ENCODE measurements at regions not wholly inside any gene's neighbourhood (a gene's known extent, or its start where the extent isn't known, plus 50 kb on each side); places are given as distances from the start of the nearest gene placed in this dataset.
"Not testable (repeated sequence)": the region's sequence is repeated elsewhere in the genome, so short reads cannot be mapped to it uniquely, and the experiment has no call there.

- ATAC-seq (replicated peaks in 1 of 4) (no peak), DNase-seq (no peak)
- Mint-ChIP-seq H3K27me3 (no peaks in the 10 kb centered on the region), H3K4me1 (peaks cover 0 to 6% (median 6%) of the 10 kb centered on the region in 3 donors), H3K27ac (no peak overlapping the region), H3K4me3 (no peak overlapping the region), H3K9me3 (peaks cover 14 to 28% (median 27%) of the 10 kb centered on the region in 3 donors), H3K36me3 (no peaks in the 10 kb centered on the region)
- Histone ChIP-seq H3K4me3 (ENCODE audit: control insufficient read depth in 1 of 2, extremely low read depth in 1 of 2, low read length in 1 of 2) (no peak overlapping the region), H3K9me3 (no peaks in the 10 kb centered on the region), H3K27me3 (replicated peaks in 1 of 2; ENCODE audit: control insufficient read depth in 2 of 2, extremely low read depth in 1 of 2, insufficient read depth in 2 of 2, low read length in 1 of 2) (no peaks in the 10 kb centered on the region), H3K27ac (ENCODE audit: low read length) (no peak overlapping the region), H3K4me1 (ENCODE audit: control insufficient read depth in 1 of 2, extremely low read depth in 1 of 2, insufficient read depth in 2 of 2, low read length in 2 of 2) (peaks cover 0 to 5% of the 10 kb centered on the region in 2 experiments), H3K36me3 (ENCODE audit: control insufficient read depth in 2 of 2, extremely low read depth in 1 of 2, insufficient read depth in 1 of 2, low read length in 1 of 2) (no peaks in the 10 kb centered on the region)
- ChIA-PET POLR2A (no interaction called here), CTCF (no interaction called here)
- 100% methylated on average over 1 of the region's 3 CpGs for WGBS (ENCODE audit: insufficient coverage)
Measured at GRCh38 chr7:67923286-67923685, 926.7 kb downstream of the TYW1 start.

- Mint-ChIP-seq H3K36me3 (no peaks in the 10 kb centered on the region), H3K4me3 (no peak overlapping the region), H3K27ac (no peak overlapping the region), H3K4me1 (no peaks in the 10 kb centered on the region), H3K27me3 (no peaks in the 10 kb centered on the region), H3K9me3 (peaks cover 16 to 28% (median 20%) of the 10 kb centered on the region in 3 donors)
- DNase-seq (no peak), ATAC-seq (replicated peaks in 1 of 4) (no peak)
- Histone ChIP-seq H3K4me3 (ENCODE audit: control insufficient read depth in 1 of 2, extremely low read depth in 1 of 2, low read length in 1 of 2) (no peak overlapping the region), H3K4me1 (ENCODE audit: control insufficient read depth in 1 of 2, extremely low read depth in 1 of 2, insufficient read depth in 2 of 2, low read length in 2 of 2) (no peaks in the 10 kb centered on the region), H3K27me3 (replicated peaks in 1 of 2; ENCODE audit: control insufficient read depth in 2 of 2, extremely low read depth in 1 of 2, insufficient read depth in 2 of 2, low read length in 1 of 2) (no peaks in the 10 kb centered on the region), H3K36me3 (ENCODE audit: control insufficient read depth in 2 of 2, extremely low read depth in 1 of 2, insufficient read depth in 1 of 2, low read length in 1 of 2) (no peaks in the 10 kb centered on the region), H3K9me3 (no peaks in the 10 kb centered on the region), H3K27ac (ENCODE audit: low read length) (no peak overlapping the region)
- POLR2A ChIA-PET, result no interaction called here
- WGBS (ENCODE audit: insufficient coverage), result 91% methylated on average over 3 of the region's 5 CpGs
- CTCF ChIA-PET, result no interaction called here
Measured at GRCh38 chr7:67928141-67928540, 931.5 kb downstream of the TYW1 start.

- DNase-seq; H3K9me3 ChIP-seq; H3K27me3 ChIP-seq (replicated peaks in 1 of 2; ENCODE audit: control insufficient read depth in 2 of 2, extremely low read depth in 1 of 2, insufficient read depth in 2 of 2, low read length in 1 of 2); H3K36me3 Mint-ChIP-seq; H3K27ac Mint-ChIP-seq; ATAC-seq (replicated peaks in 1 of 4); H3K27ac ChIP-seq (ENCODE audit: low read length); POLR2A ChIA-PET; H3K4me3 ChIP-seq (ENCODE audit: control insufficient read depth in 1 of 2, extremely low read depth in 1 of 2, low read length in 1 of 2); H3K4me1 Mint-ChIP-seq; H3K4me1 ChIP-seq (ENCODE audit: control insufficient read depth in 1 of 2, extremely low read depth in 1 of 2, insufficient read depth in 2 of 2, low read length in 2 of 2); H3K4me3 Mint-ChIP-seq; H3K27me3 Mint-ChIP-seq; H3K36me3 ChIP-seq (ENCODE audit: control insufficient read depth in 2 of 2, extremely low read depth in 1 of 2, insufficient read depth in 1 of 2, low read length in 1 of 2); CTCF ChIA-PET: not testable (repeated sequence)
- WGBS (ENCODE audit: insufficient coverage), result no CpG with 5 or more reads among the region's 8 CpGs
- H3K9me3 Mint-ChIP-seq, result peaks cover 3 to 11% (median 10%) of the 10 kb centered on the region in 3 donors
Measured at GRCh38 chr7:67936447-67936846, 939.8 kb downstream of the TYW1 start.

GRCh38 chr7:67940400-67940799 is 943.8 kb downstream of the TYW1 start:
- no peaks in the 10 kb centered on the region for H3K36me3 ChIP-seq (ENCODE audit: control insufficient read depth in 2 of 2, extremely low read depth in 1 of 2, insufficient read depth in 1 of 2, low read length in 1 of 2)
- ATAC-seq (replicated peaks in 1 of 4), result no peak
- no peak for DNase-seq
- no peaks in the 10 kb centered on the region for H3K4me1 ChIP-seq (ENCODE audit: control insufficient read depth in 1 of 2, extremely low read depth in 1 of 2, insufficient read depth in 2 of 2, low read length in 2 of 2)
- Mint-ChIP-seq H3K9me3 (peaks cover 5 to 9% (median 9%) of the 10 kb centered on the region in 3 donors), H3K4me1 (no peaks in the 10 kb centered on the region), H3K4me3 (no peak overlapping the region), H3K27ac (no peak overlapping the region), H3K36me3 (no peaks in the 10 kb centered on the region), H3K27me3 (no peaks in the 10 kb centered on the region)
- no peak overlapping the region for H3K27ac ChIP-seq (ENCODE audit: low read length)
- 93% methylated on average over 3 of the region's 13 CpGs for WGBS (ENCODE audit: insufficient coverage)
- H3K4me3 ChIP-seq (ENCODE audit: control insufficient read depth in 1 of 2, extremely low read depth in 1 of 2, low read length in 1 of 2), result no peak overlapping the region
- no peaks in the 10 kb centered on the region for H3K9me3 ChIP-seq
- H3K27me3 ChIP-seq (replicated peaks in 1 of 2; ENCODE audit: control insufficient read depth in 2 of 2, extremely low read depth in 1 of 2, insufficient read depth in 2 of 2, low read length in 1 of 2), result no peaks in the 10 kb centered on the region
- ChIA-PET CTCF (no interaction called here), POLR2A (no interaction called here)

- H3K27me3 Mint-ChIP-seq, result no peaks in the 10 kb centered on the region
- H3K4me1 ChIP-seq (ENCODE audit: control insufficient read depth in 1 of 2, extremely low read depth in 1 of 2, insufficient read depth in 2 of 2, low read length in 2 of 2), result no peaks in the 10 kb centered on the region
- CTCF ChIA-PET, result no interaction called here
- H3K4me1 Mint-ChIP-seq, result no peaks in the 10 kb centered on the region
- POLR2A ChIA-PET, result no interaction called here
- H3K36me3 ChIP-seq (ENCODE audit: control insufficient read depth in 2 of 2, extremely low read depth in 1 of 2, insufficient read depth in 1 of 2, low read length in 1 of 2), result no peaks in the 10 kb centered on the region
- H3K4me3 Mint-ChIP-seq, result no peak overlapping the region
- 33% methylated on average over 1 of the region's 2 CpGs for WGBS (ENCODE audit: insufficient coverage)
- H3K27ac ChIP-seq (ENCODE audit: low read length), result no peak overlapping the region
- no peaks in the 10 kb centered on the region for H3K36me3 Mint-ChIP-seq
- no peaks in the 10 kb centered on the region for H3K27me3 ChIP-seq (replicated peaks in 1 of 2; ENCODE audit: control insufficient read depth in 2 of 2, extremely low read depth in 1 of 2, insufficient read depth in 2 of 2, low read length in 1 of 2)
- ATAC-seq (replicated peaks in 1 of 4) (no peak), DNase-seq (no peak)
- H3K4me3 ChIP-seq (ENCODE audit: control insufficient read depth in 1 of 2, extremely low read depth in 1 of 2, low read length in 1 of 2), result no peak overlapping the region
- H3K27ac Mint-ChIP-seq, result no peak overlapping the region
- H3K9me3 Mint-ChIP-seq, result peaks cover 5 to 20% (median 15%) of the 10 kb centered on the region in 3 donors
- no peaks in the 10 kb centered on the region for H3K9me3 ChIP-seq
Measured at GRCh38 chr7:67947191-67947590, 950.6 kb downstream of the TYW1 start.

- H3K36me3 Mint-ChIP-seq, result no peaks in the 10 kb centered on the region
- H3K4me1 Mint-ChIP-seq, result no peaks in the 10 kb centered on the region
- no peaks in the 10 kb centered on the region for H3K27me3 Mint-ChIP-seq
- DNase-seq (no peak), ATAC-seq (replicated peaks in 1 of 4) (no peak)
- WGBS (ENCODE audit: insufficient coverage), result 86% methylated on average over 1 of the region's 5 CpGs
- no peaks in the 10 kb centered on the region for H3K4me1 ChIP-seq (ENCODE audit: control insufficient read depth in 1 of 2, extremely low read depth in 1 of 2, insufficient read depth in 2 of 2, low read length in 2 of 2)
- no peaks in the 10 kb centered on the region for H3K9me3 ChIP-seq
- H3K4me3 ChIP-seq (ENCODE audit: control insufficient read depth in 1 of 2, extremely low read depth in 1 of 2, low read length in 1 of 2), result no peak overlapping the region
- H3K27ac Mint-ChIP-seq, result no peak overlapping the region
- H3K36me3 ChIP-seq (ENCODE audit: control insufficient read depth in 2 of 2, extremely low read depth in 1 of 2, insufficient read depth in 1 of 2, low read length in 1 of 2), result no peaks in the 10 kb centered on the region
- ChIA-PET CTCF (no interaction called here), POLR2A (no interaction called here)
- H3K9me3 Mint-ChIP-seq, result peaks cover 5 to 19% (median 13%) of the 10 kb centered on the region in 3 donors
- H3K27ac ChIP-seq (ENCODE audit: low read length), result no peak overlapping the region
- no peak overlapping the region for H3K4me3 Mint-ChIP-seq
- H3K27me3 ChIP-seq (replicated peaks in 1 of 2; ENCODE audit: control insufficient read depth in 2 of 2, extremely low read depth in 1 of 2, insufficient read depth in 2 of 2, low read length in 1 of 2), result no peaks in the 10 kb centered on the region
Measured at GRCh38 chr7:67947646-67948045, 951.0 kb downstream of the TYW1 start.

GRCh38 chr7:67950321-67951083 is 953.9 kb downstream of the TYW1 start:
- H3K27me3 Mint-ChIP-seq, result no peaks in the 10 kb centered on the region
- peaks cover 8 to 14% (median 9%) of the 10 kb centered on the region in 3 donors for H3K9me3 Mint-ChIP-seq
- H3K4me1 Mint-ChIP-seq, result no peaks in the 10 kb centered on the region
- no peak overlapping the region for H3K4me3 Mint-ChIP-seq
- ATAC-seq (replicated peaks in 1 of 4) (no peak), DNase-seq (no peak)
- no peak overlapping the region for H3K27ac ChIP-seq (ENCODE audit: low read length)
- CTCF ChIA-PET, result no interaction called here
- no peaks in the 10 kb centered on the region for H3K36me3 Mint-ChIP-seq
- no peak overlapping the region for H3K27ac Mint-ChIP-seq
- H3K4me3 ChIP-seq (ENCODE audit: control insufficient read depth in 1 of 2, extremely low read depth in 1 of 2, low read length in 1 of 2), result no peak overlapping the region
- H3K9me3 ChIP-seq, result peaks cover 2% of the 10 kb centered on the region
- H3K36me3 ChIP-seq (ENCODE audit: control insufficient read depth in 2 of 2, extremely low read depth in 1 of 2, insufficient read depth in 1 of 2, low read length in 1 of 2), result no peaks in the 10 kb centered on the region
- H3K27me3 ChIP-seq (replicated peaks in 1 of 2; ENCODE audit: control insufficient read depth in 2 of 2, extremely low read depth in 1 of 2, insufficient read depth in 2 of 2, low read length in 1 of 2), result no peaks in the 10 kb centered on the region
- POLR2A ChIA-PET, result no interaction called here
- H3K4me1 ChIP-seq (ENCODE audit: control insufficient read depth in 1 of 2, extremely low read depth in 1 of 2, insufficient read depth in 2 of 2, low read length in 2 of 2), result no peaks in the 10 kb centered on the region
- no CpG with 5 or more reads among the region's 7 CpGs for WGBS (ENCODE audit: insufficient coverage)
